G401.6 (cell line): ENCODE measurements at regions not wholly inside any gene's neighbourhood (a gene's known extent, or its start where the extent isn't known, plus 50 kb on each side); places are given as distances from the start of the nearest gene placed in this dataset.
"Not testable (repeated sequence)": the region's sequence is repeated elsewhere in the genome, so short reads cannot be mapped to it uniquely, and the experiment has no call there.

Experiments
- FAIRE-seq: peaks from 2 replicates; lab custom pipeline; 2012; peaks lifted over from hg19 to GRCh38; lab: Jason Lieb, UNC

DNA sequence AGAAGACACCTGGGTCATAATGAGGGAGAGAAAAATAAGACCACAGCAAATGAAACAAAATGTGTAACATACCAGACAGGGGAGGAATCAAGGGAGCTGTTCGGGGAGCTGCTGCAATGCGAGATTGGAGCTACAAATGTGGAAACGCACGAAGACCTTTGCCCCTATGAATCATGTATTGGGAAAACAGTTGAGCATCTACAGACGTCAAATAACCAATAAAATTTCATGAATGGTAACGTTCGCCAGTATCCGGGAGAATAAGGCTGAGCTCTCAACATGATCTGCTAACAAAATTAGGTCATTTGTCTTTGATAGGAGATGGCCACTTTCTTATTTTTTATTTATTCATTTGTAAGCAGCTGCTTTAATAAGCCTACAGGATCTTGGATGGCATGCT is 486.2 kb upstream of the RBFOX1 start:
- FAIRE-seq = no peak

DNA sequence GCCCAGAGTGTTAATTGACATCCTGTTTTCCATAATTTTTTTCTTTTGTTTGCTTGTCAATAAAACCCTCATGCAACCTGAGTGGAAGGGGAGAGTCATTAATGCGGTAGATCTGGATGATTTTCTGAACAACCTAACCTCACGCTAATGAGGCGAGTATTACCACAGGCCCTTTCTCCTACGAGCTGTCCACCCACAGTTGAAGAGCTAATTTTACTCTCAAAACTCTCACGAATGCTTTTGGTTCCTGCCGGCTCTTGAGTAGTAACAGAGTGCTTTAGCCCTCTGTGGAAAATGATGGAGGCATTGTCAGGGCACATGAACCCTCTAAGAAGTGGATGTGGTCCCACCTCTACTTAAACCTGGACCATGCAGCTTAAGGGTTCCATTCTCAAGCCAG is 491.3 kb upstream of the RBFOX1 start:
- FAIRE-seq = no peak

DNA sequence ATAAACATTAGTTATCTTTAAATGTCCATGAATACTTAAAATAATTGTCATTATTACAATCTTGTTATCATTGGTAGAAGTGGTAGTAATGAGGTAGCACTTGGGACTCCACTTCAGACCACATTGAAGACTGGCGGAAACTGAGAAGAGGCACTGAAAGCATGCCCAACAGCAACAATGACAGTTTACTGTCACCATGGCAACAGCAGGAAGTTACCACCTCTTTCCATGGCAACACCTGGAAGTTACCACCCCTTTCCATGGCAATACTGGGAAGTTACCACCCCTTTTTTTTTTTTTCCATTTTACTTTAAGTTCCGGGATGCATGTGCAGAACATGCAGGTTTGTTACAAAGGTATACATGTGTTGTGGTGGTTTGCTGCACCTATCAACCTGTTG is 494.9 kb upstream of the RBFOX1 start:
- FAIRE-seq = no peak

DNA sequence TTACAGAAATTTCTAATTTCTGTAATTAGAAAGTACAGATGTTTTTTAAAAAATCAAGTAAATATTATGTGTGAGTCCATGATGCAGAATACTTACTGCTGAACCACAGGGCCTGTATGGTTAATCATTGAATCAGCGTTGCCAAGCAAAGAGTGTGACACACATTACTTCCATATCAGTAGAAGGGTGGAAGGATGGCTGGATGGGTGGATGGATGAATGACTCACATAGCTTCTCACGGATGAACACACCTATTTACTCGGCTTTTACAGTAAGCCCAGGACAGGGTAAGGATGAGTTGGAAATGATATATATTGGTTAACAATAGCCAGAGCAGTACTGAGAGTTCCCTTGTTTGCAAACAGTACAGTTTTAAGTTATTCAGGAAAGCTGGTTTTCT is 495.9 kb upstream of the RBFOX1 start:
- no peak for FAIRE-seq

- no peak for FAIRE-seq
Observed at GRCh38 chr16:6835941-6836340, 496.7 kb upstream of the RBFOX1 start.

DNA sequence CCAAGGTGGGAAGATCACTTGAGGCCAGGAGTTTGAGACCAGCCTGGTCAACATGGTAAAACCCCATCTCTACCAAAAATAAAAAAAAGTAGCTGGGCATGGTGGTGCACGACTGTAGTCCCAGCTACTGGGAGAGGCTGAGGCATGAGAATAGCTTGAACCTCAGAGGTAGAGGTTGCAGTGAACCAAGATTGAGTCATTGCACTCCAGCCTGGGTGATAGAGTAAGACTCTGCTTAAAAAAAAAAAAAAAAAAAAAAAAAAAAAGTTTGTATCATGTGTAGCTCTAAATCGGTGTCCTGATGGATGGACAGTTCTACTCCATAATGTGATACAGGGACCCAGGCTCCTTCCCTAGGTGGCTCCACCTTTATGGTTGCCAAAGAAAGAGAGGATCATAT is 497.1 kb upstream of the RBFOX1 start:
- no peak for FAIRE-seq

GRCh38 chr16:6828690-6829089 is 504.0 kb upstream of the RBFOX1 start:
- no peak for FAIRE-seq

- no peak for FAIRE-seq
Observed at GRCh38 chr16:6827931-6828330, 504.7 kb upstream of the RBFOX1 start.

GRCh38 chr16:6827267-6827666 is 505.4 kb upstream of the RBFOX1 start:
- no peak for FAIRE-seq

DNA sequence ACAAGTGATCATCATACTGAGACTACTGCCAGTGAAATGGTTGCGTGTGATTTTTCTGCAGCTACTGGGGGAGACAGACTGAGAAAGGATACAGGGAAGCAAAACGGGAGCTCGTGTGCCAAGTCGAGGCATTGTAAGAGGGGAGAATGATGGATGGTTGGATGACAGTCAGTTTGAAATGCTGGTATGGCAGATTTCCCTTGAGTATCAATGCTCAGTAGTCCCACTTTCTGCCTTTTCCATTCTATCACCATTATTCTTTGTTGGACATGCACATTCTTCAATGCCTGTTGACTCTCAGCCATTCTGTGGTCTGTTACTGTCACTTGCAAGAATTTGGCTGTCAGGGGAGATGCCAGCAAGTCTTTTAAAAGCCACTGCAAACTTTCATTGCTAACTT is 510.6 kb upstream of the RBFOX1 start:
- no peak for FAIRE-seq

DNA sequence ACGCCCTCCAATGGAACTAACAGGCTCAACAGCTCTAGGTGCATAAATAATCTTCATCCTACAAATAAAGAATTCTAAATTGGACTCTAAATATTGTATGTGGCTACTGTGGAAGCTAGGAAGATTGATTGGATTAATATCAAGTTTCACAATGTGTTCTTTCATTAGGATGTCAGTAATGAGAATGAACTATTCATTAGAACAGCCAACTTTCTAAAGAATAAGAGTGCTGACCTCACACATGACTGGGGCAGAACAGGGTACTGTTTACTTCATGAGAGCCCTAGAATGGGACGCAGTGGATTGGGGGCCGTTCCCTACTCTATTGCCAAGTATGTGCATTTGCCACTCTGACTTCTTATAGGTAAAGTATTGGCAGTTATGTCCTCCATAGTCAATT is 528.2 kb upstream of the RBFOX1 start:
- FAIRE-seq = no peak

GRCh38 chr16:6803176-6803575 is 529.5 kb upstream of the RBFOX1 start:
- no peak for FAIRE-seq

DNA sequence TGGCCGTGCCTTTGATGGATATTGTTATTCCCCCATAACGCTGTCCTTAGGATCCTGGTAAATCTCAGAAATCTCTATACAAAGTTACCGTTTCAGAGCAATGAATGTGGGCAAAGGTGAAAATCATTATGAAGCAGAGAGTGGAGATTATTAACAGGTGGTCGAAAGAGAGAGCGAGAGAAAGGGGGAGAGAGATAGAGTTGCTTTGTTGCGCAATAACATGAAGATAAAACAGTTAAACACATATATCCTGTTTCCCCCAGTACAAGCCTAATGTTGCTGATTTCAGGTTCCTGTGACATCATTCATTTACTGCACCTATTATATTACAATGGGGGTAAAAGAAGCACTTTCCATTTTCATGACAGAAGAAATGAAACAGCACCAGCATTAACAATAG is 535.4 kb upstream of the RBFOX1 start:
- FAIRE-seq = no peak

DNA sequence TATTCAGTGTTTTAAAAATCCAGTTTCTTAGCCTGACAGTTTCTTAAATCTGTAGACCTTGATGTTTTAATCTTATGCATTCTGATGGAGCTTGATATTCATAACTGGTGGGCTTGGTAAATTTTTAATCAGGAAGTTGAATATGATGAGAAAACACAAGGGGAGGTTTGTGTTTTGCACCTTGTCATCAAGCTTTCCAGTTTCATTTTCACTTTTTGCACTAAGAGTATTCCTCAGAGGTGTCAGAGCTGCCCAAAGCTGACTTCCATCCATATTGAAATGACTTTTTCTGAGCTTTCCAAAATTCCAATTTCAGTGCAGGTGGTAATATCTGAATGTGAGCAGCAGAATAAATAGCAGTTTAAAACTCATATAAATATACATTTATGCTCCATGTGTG is 555.0 kb upstream of the RBFOX1 start:
- FAIRE-seq = no peak

- no peak for FAIRE-seq
Observed at GRCh38 chr16:6775712-6776111, 556.9 kb upstream of the RBFOX1 start.

- no peak for FAIRE-seq
Observed at GRCh38 chr16:6771956-6772355, 560.7 kb upstream of the RBFOX1 start.

DNA sequence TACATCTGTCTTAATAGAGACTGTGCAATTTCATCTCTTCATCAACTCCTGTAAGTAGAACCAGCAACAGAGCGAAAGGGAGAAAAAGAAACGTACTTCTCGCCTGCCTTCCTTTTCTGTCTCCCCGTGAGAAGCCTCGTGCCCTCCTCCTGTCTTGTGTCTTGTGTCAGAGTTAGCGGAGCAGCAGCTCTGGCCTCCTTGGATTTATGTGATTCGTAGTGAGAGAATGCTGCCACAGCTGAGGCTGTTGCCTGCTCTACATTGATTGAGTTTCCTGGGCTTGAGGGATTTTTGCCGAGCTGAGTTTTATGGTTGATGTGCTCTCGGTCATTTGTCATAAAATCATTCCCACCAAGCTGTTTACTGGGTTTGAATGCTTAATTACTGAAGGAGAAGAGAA is 579.1 kb upstream of the RBFOX1 start:
- no peak for FAIRE-seq

- FAIRE-seq = no peak
Observed at GRCh38 chr16:6751191-6751590, 581.5 kb upstream of the RBFOX1 start.

DNA sequence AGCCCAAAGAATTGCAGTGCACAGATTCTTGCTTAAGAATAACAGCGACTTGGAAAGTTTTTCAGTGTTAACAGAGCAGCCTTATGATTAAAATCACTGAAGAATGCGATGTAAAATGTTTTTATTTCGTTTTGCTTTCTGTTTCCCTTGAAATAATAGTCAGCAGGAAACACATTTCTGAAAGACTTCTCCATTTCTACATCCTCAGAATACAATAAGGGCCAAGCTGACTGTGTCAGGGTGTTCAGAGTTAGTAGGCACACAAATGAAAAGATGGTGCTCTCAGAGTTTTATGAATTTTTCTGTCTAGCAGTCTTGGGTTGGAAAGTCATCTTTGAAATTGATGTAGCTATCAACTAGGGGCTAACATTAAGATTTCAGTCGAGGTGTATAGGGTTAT is 582.9 kb upstream of the RBFOX1 start:
- FAIRE-seq = no peak

- FAIRE-seq = not testable (repeated sequence)
Observed at GRCh38 chr16:6736302-6736701, 596.3 kb upstream of the RBFOX1 start.

- no peak for FAIRE-seq
Observed at GRCh38 chr16:6735631-6736030, 597.0 kb upstream of the RBFOX1 start.

- FAIRE-seq = no peak
Observed at GRCh38 chr16:6732166-6732565, 600.5 kb upstream of the RBFOX1 start.

DNA sequence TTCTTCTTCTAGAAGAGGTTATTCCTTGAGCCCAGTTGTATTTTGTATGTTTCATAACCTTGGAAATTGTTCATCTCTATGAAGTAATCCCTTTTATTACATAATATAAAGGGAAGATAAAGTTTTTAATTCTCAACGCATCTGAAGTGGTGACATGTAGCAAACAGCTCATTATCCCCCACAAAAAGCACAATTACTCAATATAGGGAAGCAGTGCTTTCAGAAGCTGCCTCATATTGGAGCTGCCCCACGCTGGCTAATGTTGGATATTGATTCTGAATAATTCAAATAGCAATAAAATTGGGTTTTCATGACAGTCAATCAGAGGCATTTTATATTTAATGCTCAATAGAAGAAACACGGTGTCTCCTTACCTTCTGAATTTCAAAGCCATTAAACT is 604.3 kb upstream of the RBFOX1 start:
- no peak for FAIRE-seq

- no peak for FAIRE-seq
Observed at GRCh38 chr16:6726621-6727020, 606.0 kb upstream of the RBFOX1 start.

- FAIRE-seq = no peak
Observed at GRCh38 chr16:6725634-6726331, 606.9 kb upstream of the RBFOX1 start.
